Gastroesophageal sphincter (tissue), 4 donors: ENCODE measurements at regions not wholly inside any gene's neighbourhood (a gene's known extent, or its start where the extent isn't known, plus 50 kb on each side); places are given as distances from the start of the nearest gene placed in this dataset.
A peak's percentile ranks its signal among the peaks of the same experiment; 100 is the strongest.

Experiments
- ATAC-seq: fragments of 150-250 bp; one replicate; pipeline ENCODE4 v1.9.1; 2016; ENCODE audit warnings: mild to moderate bottlenecking, moderate library complexity
- H3K27ac ChIP-seq, 4 donors: fragments of 200-600 bp; sonication (generic) in 3 of 4; 1 replicate in 3 of 4; 2 replicates in 1 of 4; pipeline ENCODE4 v1.5.1; 2016 to 2019
- H3K27me3 ChIP-seq: fragments of 200-600 bp; sonication (generic); one replicate; pipeline ENCODE4 v1.5.1; 2019
- H3K36me3 ChIP-seq, 2 donors: fragments of 200-600 bp; sonication (generic); one replicate each; pipeline ENCODE4 v1.5.1; 2019; ENCODE audit warnings: control low read depth in 1 of 2
- H3K4me1 ChIP-seq, 3 donors: fragments of 200-600 bp; sonication (generic); 1 replicate in 2 of 3; 2 replicates in 1 of 3; pipeline ENCODE4 v1.5.1; 2016 to 2019; ENCODE audit warnings: control low read depth in 2 of 3
- H3K4me3 ChIP-seq, 2 donors: fragments of 200-600 bp; sonication (generic); one replicate each; pipeline ENCODE4 v1.5.1; 2019; ENCODE audit warnings: mild to moderate bottlenecking in 1 of 2, moderate library complexity in 1 of 2
- H3K9me3 ChIP-seq, 3 donors: fragments of 200-600 bp; sonication (generic); one replicate each; pipeline ENCODE4 v1.5.1; 2017 to 2019; ENCODE audit warnings: control low read depth in 2 of 3
- EP300 ChIP-seq: sonication (generic); formaldehyde crosslinking; IDR thresholded peaks from one replicate; pipeline ENCODE4 v1.6.1; 2017; ENCODE audit warnings: antibody characterized with exemption, mild to moderate bottlenecking
- POLR2A ChIP-seq, 2 donors: fragments of 450-650 bp; IDR thresholded peaks; one replicate each; pipeline ENCODE4 v1.6.1; 2017; ENCODE audit warnings: antibody characterized with exemption in 2 of 2, mild to moderate bottlenecking in 2 of 2, moderate library complexity in 1 of 2
- POLR2AphosphoS5 ChIP-seq: sonication (generic); formaldehyde crosslinking; IDR thresholded peaks from one replicate; pipeline ENCODE4 v1.6.1; 2017; ENCODE audit warnings: antibody characterized with exemption
- WGBS, 2 donors: methylation state at CpG; one replicate each; pipeline ENCODE4 v1.1.5; 2018; ENCODE audit warnings: low coverage in 1 of 2; 5-methylcytosine and 5-hydroxymethylcytosine counted together
- TF ChIP-seq, protein P1 (sequence below), 4 experiments: fragments of 200-600 bp in 2 of 4; fragments of 450-650 bp in 2 of 4; sonication (generic) in 1 of 4; IDR thresholded peaks; one replicate each; pipeline ENCODE4 v1.5.1; 2017 to 2019; ENCODE audit warnings: antibody characterized with exemption in 4 of 4, mild to moderate bottlenecking in 2 of 4, moderate library complexity in 2 of 4

- H3K4me1 ChIP-seq: peaks cover 0 to 8% (median 0%) of the 10 kb centered on the region in 3 donors
- H3K4me3 ChIP-seq: no peak overlapping the region
- no peaks in the 10 kb centered on the region for H3K36me3 ChIP-seq
- no peak overlapping the region for H3K27ac ChIP-seq
- no peak for ATAC-seq
- TF ChIP-seq, protein P1, sequence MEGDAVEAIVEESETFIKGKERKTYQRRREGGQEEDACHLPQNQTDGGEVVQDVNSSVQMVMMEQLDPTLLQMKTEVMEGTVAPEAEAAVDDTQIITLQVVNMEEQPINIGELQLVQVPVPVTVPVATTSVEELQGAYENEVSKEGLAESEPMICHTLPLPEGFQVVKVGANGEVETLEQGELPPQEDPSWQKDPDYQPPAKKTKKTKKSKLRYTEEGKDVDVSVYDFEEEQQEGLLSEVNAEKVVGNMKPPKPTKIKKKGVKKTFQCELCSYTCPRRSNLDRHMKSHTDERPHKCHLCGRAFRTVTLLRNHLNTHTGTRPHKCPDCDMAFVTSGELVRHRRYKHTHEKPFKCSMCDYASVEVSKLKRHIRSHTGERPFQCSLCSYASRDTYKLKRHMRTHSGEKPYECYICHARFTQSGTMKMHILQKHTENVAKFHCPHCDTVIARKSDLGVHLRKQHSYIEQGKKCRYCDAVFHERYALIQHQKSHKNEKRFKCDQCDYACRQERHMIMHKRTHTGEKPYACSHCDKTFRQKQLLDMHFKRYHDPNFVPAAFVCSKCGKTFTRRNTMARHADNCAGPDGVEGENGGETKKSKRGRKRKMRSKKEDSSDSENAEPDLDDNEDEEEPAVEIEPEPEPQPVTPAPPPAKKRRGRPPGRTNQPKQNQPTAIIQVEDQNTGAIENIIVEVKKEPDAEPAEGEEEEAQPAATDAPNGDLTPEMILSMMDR (IDR thresholded peaks at IDR 0.05): no peak
- no peak for TF ChIP-seq POLR2AphosphoS5
- no peak for TF ChIP-seq POLR2A (IDR thresholded peaks at IDR 0.05)
- TF ChIP-seq EP300: no peak
- H3K27me3 ChIP-seq: peaks cover 28% of the 10 kb centered on the region
- H3K9me3 ChIP-seq: no peaks in the 10 kb centered on the region
- WGBS, 2 donors: 51 to 100% methylated on average over 1 to 2 of the region's 2 CpGs
Observed at GRCh38 chr6:129773304-129773703, 63.3 kb upstream of the ARHGAP18 start.

- no peak overlapping the region for H3K4me3 ChIP-seq
- peaks cover 43% of the 10 kb centered on the region for H3K27me3 ChIP-seq
- no peak for TF ChIP-seq POLR2A (IDR thresholded peaks at IDR 0.05)
- no peak for TF ChIP-seq POLR2AphosphoS5
- TF ChIP-seq, protein P1 (IDR thresholded peaks at IDR 0.05): no peak
- TF ChIP-seq EP300: no peak
- peaks cover 0 to 18% (median 7%) of the 10 kb centered on the region in 3 donors for H3K4me1 ChIP-seq
- no peaks in the 10 kb centered on the region for H3K36me3 ChIP-seq
- no peak overlapping the region for H3K27ac ChIP-seq
- H3K9me3 ChIP-seq: no peaks in the 10 kb centered on the region
- WGBS, 2 donors: 85 to 97% methylated on average over 4 of the region's 4 CpGs
- no peak for ATAC-seq
Observed at GRCh38 chr6:129771678-129772077, 61.7 kb upstream of the ARHGAP18 start.

DNA sequence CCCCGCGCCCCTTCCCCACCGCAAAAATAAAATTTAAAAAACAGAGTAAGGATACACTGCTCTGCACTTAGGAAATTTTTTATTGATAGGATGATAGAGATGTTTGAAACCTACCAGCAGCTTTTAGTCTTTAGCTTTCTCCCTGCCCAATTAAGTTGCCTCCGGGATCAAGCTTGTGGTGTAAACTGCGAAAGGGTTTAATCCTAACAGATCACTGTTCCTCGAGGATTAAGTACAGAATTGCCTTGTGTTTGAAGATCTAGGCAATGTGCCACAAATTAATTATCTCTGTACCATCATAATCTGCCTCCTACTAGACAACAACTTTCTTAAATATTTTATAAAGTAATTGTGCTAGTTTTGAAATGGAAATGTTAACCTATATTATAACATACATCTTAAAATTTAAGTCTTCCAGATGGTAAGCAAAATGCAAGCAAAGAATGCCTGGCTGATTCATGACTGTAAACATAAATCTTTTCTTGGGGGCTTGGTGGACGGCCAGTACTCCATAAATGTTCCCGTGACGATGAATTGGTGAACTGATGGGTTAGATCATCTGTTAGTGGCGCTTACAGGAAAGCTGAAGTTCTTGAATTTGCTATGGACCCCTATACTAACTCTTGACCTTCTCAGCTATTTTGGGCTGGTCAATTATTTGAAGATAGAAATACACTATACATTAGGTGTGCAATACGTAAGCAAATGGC is 58.0 kb upstream of the ARHGAP18 start:
- Histone ChIP-seq H3K4me1 (peaks cover 0 to 11% (median 7%) of the 10 kb centered on the region in 3 donors), H3K27ac (no peak overlapping the region), H3K36me3 (no peaks in the 10 kb centered on the region), H3K27me3 (peaks cover 65% of the 10 kb centered on the region), H3K4me3 (peak overlapping the region in 1 of 2 donors; percentile 39), H3K9me3 (no peaks in the 10 kb centered on the region)
- ATAC-seq: no peak
- no peak for TF ChIP-seq EP300
- TF ChIP-seq, protein P1 (IDR thresholded peaks at IDR 0.05): no peak
- no peak for TF ChIP-seq POLR2A (IDR thresholded peaks at IDR 0.05)
- TF ChIP-seq POLR2AphosphoS5: no peak
- WGBS, 2 donors: 61 to 73% methylated on average over 11 of the region's 11 CpGs

GRCh38 chr6:129766959-129767728 is 57.2 kb upstream of the ARHGAP18 start:
- Histone ChIP-seq H3K27ac (no peak overlapping the region), H3K36me3 (no peaks in the 10 kb centered on the region), H3K27me3 (peaks cover 65% of the 10 kb centered on the region), H3K4me1 (peaks cover 0 to 11% (median 7%) of the 10 kb centered on the region in 3 donors), H3K9me3 (no peaks in the 10 kb centered on the region), H3K4me3 (peak overlapping the region; percentile 0 to 39)
- no peak for ATAC-seq
- 1 to 4% methylated on average over 10 to 18 of the region's 36 CpGs for WGBS, 2 donors
- TF ChIP-seq EP300 (no peak), POLR2AphosphoS5 (no peak), POLR2A (IDR thresholded peaks at IDR 0.05) (no peak)
- TF ChIP-seq, protein P1 (IDR thresholded peaks at IDR 0.05): no peak
